DMS 273 treated with DMSO at 0.1 percent for 48 hours (cell line): ENCODE measurements at regions not wholly inside any gene's neighbourhood (a gene's known extent, or its start where the extent isn't known, plus 50 kb on each side); places are given as distances from the start of the nearest gene placed in this dataset.

Experiments
- DNase-seq: peaks from one replicate; lab custom pipeline; 2025; lab: John Stamatoyannopoulos, UW

GRCh38 chr1:221162939-221163338, 283.7 kb downstream of the HLX start:
- DNase-seq = no peak

DNA sequence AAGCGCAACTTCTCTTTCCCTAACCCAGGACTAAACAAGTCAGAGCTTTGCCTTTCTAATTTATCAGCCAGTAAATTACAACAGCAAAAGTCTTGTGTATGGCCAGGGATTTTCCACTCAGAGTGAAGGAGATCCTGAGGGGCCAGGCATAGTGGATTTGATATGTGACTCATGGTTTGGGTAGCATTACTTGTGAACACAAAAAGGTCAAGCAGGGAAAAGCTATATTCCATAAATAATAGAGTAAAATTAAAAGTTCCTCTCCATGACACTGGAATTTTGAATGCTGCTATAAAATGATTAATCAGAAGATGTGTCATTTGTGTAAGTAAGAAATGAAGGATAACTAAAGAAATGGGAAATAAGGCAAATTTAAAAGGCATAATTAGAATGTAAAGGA, 284.8 kb downstream of the HLX start:
- no peak for DNase-seq

- no peak for DNase-seq
These were observed 286.0 kb downstream of the HLX start for GRCh38 chr1:221164951-221165838.

DNA sequence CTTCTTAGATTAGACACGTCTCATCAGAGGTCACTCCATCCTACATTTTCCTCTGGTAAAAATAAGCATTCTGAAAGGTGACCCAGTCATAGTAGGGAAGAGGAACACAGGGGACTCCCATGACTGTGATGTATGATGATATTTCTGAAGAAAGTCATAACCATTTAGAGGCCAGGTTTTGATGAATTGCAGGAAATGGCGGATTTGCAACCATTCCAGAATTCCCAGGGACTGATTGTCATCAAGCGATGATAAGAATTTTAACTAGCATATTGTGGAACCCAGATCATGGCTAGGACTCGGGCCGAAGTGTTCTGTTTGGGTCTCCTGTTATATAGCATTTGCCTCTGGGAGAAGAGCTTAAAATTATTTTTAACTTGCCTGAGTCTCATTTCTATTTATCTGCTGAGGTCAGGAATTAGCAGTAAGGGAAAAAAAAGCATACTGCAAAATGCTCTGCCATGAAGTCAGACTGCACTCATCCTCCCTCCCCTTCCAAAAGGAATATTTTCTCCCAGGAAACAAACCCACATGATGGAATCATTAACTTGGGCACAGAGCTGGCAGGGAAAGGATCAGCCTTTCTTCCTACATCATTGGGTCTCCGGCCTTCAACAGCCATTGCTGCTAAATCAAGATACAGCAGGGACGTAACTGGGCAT, 286.7 kb downstream of the HLX start:
- no peak for DNase-seq

DNA sequence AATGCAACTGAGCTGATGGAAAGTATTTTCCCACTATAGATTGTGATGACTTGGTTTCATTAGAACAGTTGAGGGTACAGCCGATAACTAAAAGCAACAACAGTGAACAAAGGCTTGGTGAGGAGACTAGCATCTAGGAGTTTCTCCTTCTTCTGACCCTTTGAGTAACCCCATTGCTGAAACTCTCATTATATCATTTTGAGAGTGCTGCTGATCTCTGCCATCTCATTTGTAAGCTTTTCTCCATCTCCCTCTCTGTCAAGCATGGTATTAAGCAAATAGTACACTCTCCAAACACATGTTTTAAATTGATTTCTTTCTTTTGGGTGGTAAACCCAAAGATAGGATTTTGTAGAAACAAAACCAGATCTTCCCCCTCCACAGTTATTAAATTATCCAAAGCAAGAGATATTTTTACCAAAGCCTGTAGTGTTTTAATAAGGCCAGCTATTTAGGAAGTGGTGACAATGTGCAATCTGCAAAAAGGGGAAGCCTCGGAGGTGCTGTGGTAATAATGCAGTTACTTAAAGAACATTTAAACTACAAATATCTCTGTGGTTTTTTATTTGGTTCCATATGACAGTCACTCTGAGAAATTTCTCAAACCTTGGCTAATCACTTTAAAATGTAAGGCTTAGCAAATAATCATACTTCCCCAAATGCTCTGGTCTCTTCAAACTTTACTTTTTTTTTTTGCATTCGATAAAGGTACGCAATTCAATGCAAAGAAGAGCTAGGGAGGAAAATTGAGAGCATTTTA, 287.5 kb downstream of the HLX start:
- DNase-seq = no peak

DNA sequence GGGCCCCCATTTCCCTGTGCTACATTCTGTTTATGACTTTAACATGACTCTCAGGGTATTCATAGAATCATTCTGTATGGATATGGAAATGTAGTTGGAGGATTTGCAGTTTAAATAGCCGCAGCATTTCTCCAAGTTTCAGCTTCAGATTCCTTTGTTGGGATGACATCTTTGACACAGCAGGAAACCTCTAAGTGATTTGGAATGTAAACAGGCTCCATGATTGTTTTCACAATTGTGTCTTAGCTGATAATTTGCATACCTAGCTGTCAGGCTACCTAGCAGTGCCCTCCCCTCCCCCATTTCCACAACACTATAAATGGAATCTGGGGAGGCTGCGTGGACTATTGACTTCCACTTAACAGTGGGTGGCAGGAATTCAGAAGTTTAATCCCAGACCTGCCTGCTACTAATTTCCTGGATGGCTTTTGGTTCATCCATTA, 290.2 kb downstream of the HLX start:
- no peak for DNase-seq

DNA sequence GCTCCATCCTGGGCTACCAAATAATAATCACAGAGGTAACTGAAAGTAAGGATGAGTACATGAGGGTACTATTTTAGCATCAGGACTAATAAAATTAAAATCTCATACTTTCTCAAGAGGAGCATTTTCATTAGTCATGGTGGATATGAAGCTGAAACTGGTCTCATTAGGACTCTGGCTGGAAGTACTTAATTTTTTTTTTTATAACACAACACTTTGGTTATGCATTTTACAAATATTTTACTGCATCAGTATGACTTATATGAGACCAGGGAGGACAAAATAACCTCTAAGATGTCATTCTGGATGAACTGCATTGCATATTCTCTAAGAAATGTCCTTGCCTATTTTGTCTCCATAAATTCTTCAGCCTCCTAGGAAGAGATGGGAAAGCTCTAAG, 290.9 kb downstream of the HLX start:
- DNase-seq = no peak

DNA sequence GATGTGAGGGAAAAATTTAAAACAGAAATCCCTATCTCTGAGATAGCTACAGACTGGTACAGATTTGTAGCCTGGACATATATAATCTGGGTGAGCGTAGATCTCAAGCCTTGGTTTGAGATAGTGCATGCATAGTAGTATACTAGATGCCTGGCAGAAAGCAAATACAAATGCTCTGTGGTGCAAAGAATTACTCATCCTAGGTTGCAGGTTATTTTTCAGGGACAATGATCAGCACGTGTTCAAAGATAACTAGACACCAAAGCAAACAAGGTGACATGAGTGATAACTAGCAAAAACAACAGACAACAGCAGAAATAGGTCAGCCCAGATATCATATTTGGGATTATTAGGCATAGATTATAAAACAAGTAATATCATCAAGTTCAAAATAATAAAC, 292.5 kb downstream of the HLX start:
- no peak for DNase-seq

DNA sequence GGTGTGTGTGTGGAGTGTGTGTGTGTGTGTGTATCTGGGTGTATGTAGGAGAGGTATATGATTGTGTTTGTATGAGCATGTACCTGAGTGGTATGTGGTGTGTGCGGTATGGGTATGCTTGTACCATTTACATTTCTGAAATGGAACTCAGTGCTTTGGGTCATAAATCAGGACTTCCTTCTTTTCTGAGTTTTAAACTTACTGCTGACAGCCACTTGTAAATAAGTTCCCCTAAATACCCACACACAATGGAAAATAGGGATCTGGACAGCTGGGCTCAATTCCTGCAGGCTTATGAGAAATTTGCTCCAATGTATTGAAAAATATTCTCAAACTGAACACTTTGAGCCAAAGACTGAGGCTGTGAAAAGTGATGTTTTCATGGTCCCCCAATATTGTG, 293.6 kb downstream of the HLX start:
- DNase-seq = no peak

DNA sequence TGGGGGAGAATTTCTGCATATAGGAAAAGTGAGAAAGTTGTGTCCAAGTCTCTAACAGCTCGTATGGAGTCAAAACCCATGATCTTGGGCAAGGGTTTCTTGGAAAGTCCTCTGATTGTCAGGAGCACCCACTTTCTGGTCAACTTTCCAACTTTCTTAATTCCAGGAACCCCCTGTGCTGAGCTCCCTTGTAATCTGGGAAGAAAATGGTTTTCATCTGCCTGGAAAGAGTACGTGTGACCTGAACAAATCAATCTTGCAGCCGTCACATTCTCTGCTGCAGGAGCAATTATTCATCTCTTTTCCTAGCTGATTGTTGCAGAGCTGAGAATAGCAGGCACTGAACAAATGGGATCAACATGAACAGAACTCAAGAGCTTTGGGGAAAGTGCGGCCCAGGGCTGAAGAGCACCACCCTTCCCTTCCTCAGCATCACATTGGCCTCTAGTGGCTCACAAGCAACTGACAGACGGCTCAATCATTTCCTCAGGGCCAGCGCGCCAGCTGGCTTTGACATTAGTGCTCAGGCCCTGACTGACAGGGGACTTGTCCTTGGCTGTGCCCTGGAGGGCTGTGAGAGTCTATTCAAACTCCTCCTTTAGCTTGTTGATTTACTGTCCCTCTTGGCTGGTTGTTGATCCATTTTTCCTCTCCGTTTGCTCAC, 295.2 kb downstream of the HLX start:
- no peak for DNase-seq

GRCh38 chr1:221175249-221175648, 296.0 kb downstream of the HLX start:
- DNase-seq = no peak

GRCh38 chr1:221180704-221181368, 301.6 kb downstream of the HLX start:
- DNase-seq = no peak

GRCh38 chr1:221182791-221183533, 303.7 kb downstream of the HLX start:
- no peak for DNase-seq

DNA sequence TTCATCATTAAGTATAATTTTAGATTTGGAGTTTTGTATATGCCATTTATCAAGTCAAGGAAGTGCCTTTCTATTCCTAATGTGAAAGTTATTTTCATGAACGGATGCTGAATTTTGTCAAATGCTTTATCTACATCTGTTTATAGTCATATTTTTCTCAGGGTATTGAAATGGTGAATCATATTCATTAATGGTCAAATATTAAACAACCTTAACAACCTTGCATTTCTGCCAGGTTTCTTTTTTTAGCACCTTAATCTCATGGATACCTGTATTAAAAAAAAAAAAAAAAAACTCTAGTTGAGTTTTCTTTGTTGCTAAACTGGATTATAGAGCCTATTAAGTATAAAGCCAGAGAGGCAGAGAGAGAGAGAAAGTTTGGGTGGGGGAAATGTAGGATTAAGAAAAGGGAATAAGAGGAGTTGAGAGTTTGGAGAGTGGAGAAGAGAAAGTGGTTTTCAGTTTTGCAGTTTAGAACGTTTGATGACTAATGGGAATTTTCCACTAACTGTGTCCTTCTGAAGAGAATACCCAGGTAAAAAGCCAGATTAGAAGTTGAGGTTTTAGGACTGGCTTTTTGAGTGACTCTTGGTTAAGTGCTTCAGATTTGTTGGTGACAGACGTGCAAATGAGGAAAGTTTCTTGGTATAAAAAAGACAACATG, 305.0 kb downstream of the HLX start:
- no peak for DNase-seq

DNA sequence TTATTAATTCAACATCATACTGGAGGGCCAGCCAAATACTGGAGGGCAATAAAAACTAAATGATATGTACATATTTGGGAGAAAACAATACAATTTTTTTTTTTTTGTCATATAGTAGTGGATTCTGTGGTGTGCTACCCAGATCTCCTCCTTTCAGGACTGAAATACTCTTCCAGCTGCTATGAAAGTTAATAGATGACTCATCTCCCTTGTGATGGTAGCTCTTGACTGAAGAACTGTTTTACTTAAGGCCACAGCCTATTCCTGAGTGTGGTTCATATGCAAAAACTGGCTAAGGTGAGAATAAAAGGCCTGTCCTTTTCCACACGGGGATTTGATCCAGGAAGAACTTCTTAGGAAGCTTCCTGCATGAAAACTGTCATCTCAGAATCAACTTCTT, 307.9 kb downstream of the HLX start:
- DNase-seq = no peak

GRCh38 chr1:221188458-221188857, 309.2 kb downstream of the HLX start:
- no peak for DNase-seq

DNA sequence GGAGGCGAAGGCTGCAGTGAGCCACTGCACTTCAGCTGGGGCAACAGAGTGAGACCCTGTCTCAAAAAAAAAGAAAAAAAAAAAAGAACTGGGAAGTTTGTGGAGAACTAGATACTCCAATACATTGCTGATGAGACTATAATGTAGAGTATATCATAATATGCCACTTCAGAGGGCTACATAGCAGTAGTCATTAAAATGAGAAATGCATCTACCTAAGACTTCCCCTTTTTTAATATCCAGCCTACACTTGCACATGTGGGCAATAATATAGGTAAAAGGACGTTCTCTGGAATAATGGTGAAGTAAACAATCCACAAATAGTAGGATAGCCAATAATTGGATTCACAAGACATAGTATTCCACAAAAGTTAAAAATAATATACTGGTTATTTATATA, 311.0 kb downstream of the HLX start:
- DNase-seq = no peak

DNA sequence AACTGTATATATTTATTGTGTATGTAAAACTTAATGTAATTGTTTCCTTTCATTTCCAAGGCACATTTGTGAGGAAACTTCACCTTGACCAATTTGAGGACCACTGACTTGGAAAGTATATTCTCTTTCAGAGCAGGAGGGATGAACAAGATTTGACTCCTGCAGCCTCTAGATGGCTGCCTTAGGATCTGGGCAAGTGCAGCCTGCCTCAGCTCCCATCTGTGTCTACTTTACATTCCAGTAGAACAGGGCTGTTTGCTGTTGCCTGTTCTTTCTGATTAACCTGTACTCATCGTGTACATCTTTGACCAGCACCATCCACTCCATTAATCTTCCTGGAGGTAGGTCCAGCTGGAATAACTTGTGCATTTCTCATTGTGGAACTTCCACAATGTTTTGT, 312.8 kb downstream of the HLX start:
- no peak for DNase-seq

DNA sequence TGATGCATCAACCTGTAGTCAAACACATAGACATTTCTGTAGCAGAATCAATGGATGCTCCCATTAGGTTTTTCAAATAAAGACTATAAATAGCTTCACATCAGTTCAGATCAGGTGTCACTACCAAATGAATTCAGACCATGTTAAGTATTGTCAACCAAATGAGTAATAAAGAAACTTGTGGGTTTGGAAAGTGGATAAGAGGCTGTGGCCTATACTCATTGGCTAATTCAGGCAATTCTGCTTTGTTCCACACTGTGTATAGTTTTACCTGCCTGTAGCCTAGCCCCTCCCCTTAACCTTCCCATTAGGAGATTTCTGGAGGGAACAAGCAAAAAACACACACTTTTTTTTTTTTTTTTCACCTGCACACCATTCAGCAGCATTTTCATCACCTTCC, 321.2 kb downstream of the HLX start:
- no peak for DNase-seq

- DNase-seq = no peak
These were observed 322.5 kb downstream of the HLX start for GRCh38 chr1:221201773-221202172.
